Endothelial cell of umbilical vein (primary cell): ENCODE measurements at regions not wholly inside any gene's neighbourhood (a gene's known extent, or its start where the extent isn't known, plus 50 kb on each side); places are given as distances from the start of the nearest gene placed in this dataset.

Experiments used
- BruUV-seq: library from RNA; stranded (reverse); fragments of 400-500 nt; replicated peaks from 2 replicates; lab custom pipeline; 2021; lab: Mats Ljungman, UMichigan
- CTCF ChIA-PET: fragments of 300-600, 350-600 bp; sonication (Branson Sonifier 250); formaldehyde crosslinking; loops from one replicate; lab custom pipeline; 2021; ENCODE audit warnings: antibody characterized with exemption, inconsistent platforms; lab: Charles Lee
- POLR2A ChIA-PET: fragments of 300-600, 350-600 bp; sonication (Branson Sonifier 250); formaldehyde crosslinking; loops from one replicate; lab custom pipeline; 2021; ENCODE audit warnings: antibody characterized with exemption, inconsistent platforms; lab: Charles Lee
- DNase-seq: peaks from one replicate; pipeline ENCODE4 v3.0.0-alpha.2; 2011; ENCODE audit warnings: low read depth, low spot score
- FAIRE-seq: peaks from 2 replicates; lab custom pipeline; 2011; peaks lifted over from hg19 to GRCh38; lab: Jason Lieb, UNC
- H2AFZ ChIP-seq: 2 replicates; pipeline ENCODE4 v1.6.0; 2012; ENCODE audit warnings: low read depth, low read length, control low read depth, inconsistent platforms
- H3K27ac ChIP-seq: 2 replicates; pipeline ENCODE4 v1.5.1; 2011; ENCODE audit warnings: low read depth, mild to moderate bottlenecking, control low read depth, low read length, moderate library complexity; ENCODE audit not compliant: insufficient read depth
- H3K27me3 ChIP-seq, 2 experiments: 2 replicates each; pipeline versions ENCODE4 v1.6.0 to v1.6.1; 2011; ENCODE audit warnings: low read length in 2 of 2, mixed read lengths in 1 of 2; ENCODE audit not compliant: control insufficient read depth in 2 of 2, insufficient read depth in 2 of 2
- H3K36me3 ChIP-seq, 2 experiments: 2 replicates in 1 of 2; 3 replicates in 1 of 2; pipeline ENCODE4 v1.5.1; 2011; ENCODE audit warnings: low read length in 2 of 2, mild to moderate bottlenecking in 1 of 2, moderate library complexity in 1 of 2; ENCODE audit not compliant: control insufficient read depth in 2 of 2, insufficient read depth in 2 of 2; ENCODE audit errors: extremely low read depth in 1 of 2
- H3K4me1 ChIP-seq: 3 replicates; pipeline ENCODE4 v1.5.1; 2011; ENCODE audit warnings: mild to moderate bottlenecking, low read length; ENCODE audit not compliant: control insufficient read depth, insufficient read depth; ENCODE audit errors: extremely low read depth
- H3K4me2 ChIP-seq: 2 replicates; pipeline ENCODE4 v1.6.1; 2011; ENCODE audit warnings: low read length, control low read depth, mixed read lengths; ENCODE audit not compliant: insufficient read depth
- H3K4me3 ChIP-seq, 3 experiments: fragments of 200-600 bp in 1 of 3; sonication (generic), shearing (Covaris generic) in 1 of 3; replicated peaks in 1 of 3; 2 replicates each; pipeline ENCODE4 v1.5.1; 2011 to 2016; ENCODE audit warnings: control low read depth in 3 of 3, low read length in 3 of 3, mild to moderate bottlenecking in 2 of 3, inconsistent platforms in 1 of 3, low read depth in 1 of 3, moderate library complexity in 1 of 3; ENCODE audit not compliant: insufficient read depth in 1 of 3
- H3K79me2 ChIP-seq: 2 replicates; pipeline ENCODE4 v1.6.0; 2012; ENCODE audit warnings: low read length, inconsistent platforms; ENCODE audit not compliant: control insufficient read depth, insufficient read depth
- H3K9ac ChIP-seq: replicated peaks from 2 replicates; pipeline ENCODE3; 2011; ENCODE audit warnings: low read length, control low read depth; ENCODE audit not compliant: insufficient read depth; ENCODE audit errors: extremely low read depth
- H3K9me1 ChIP-seq: replicated peaks from 3 replicates; pipeline ENCODE4 v1.6.0; 2011; ENCODE audit warnings: mild to moderate bottlenecking, low read length; ENCODE audit not compliant: control insufficient read depth, insufficient read depth; ENCODE audit errors: extremely low read depth
- H3K9me3 ChIP-seq: replicated peaks from 2 replicates; pipeline ENCODE4 v1.5.1; 2012; ENCODE audit warnings: low read length, inconsistent platforms; ENCODE audit not compliant: control insufficient read depth, insufficient read depth
- H4K20me1 ChIP-seq: replicated peaks from 2 replicates; pipeline ENCODE3; 2011; ENCODE audit warnings: mild to moderate bottlenecking, low read length; ENCODE audit not compliant: control insufficient read depth, insufficient read depth; ENCODE audit errors: extremely low read depth
- CTCF ChIP-seq, 2 donors: IDR thresholded peaks; 1 replicate in 1 of 2; 2 replicates in 1 of 2; pipeline ENCODE4 v1.5.1; 2011; ENCODE audit warnings: low read length in 2 of 2, mild to moderate bottlenecking in 2 of 2, moderate library complexity in 2 of 2, control low read depth in 1 of 2, inconsistent platforms in 1 of 2, low read depth in 1 of 2; ENCODE audit not compliant: insufficient read depth in 1 of 2; ENCODE audit errors: extremely low read depth in 1 of 2
- EZH2 ChIP-seq: IDR thresholded peaks from 2 replicates; pipeline ENCODE4 v1.6.1; 2012; ENCODE audit warnings: borderline replicate concordance, low read depth, mild to moderate bottlenecking, moderate library complexity, low read length, inconsistent platforms; ENCODE audit not compliant: severe bottlenecking
- FOS ChIP-seq: IDR thresholded peaks from 2 replicates; pipeline ENCODE4 v1.6.1; 2011; ENCODE audit warnings: mild to moderate bottlenecking, low read length, moderate library complexity, borderline replicate concordance; ENCODE audit not compliant: insufficient read depth
- GATA2 ChIP-seq: IDR thresholded peaks from 2 replicates; pipeline ENCODE4 v1.7.0; 2011; ENCODE audit warnings: low read depth, mild to moderate bottlenecking, moderate library complexity, mixed read lengths, low read length; ENCODE audit not compliant: insufficient read length, insufficient read depth
- JUN ChIP-seq: IDR thresholded peaks from 2 replicates; pipeline ENCODE4 v1.6.1; 2011; ENCODE audit warnings: borderline replicate concordance, low read depth; ENCODE audit not compliant: insufficient read length, insufficient read depth
- MAX ChIP-seq: IDR thresholded peaks from 2 replicates; pipeline ENCODE4 v1.6.1; 2011; ENCODE audit not compliant: insufficient read depth, insufficient read length
- MYC ChIP-seq: IDR thresholded peaks from one replicate; pipeline ENCODE4 v1.6.1; 2011; ENCODE audit warnings: mild to moderate bottlenecking, low read depth, low read length
- POLR2A ChIP-seq: IDR thresholded peaks from 2 replicates; pipeline ENCODE4 v1.6.1; 2012; ENCODE audit warnings: low read depth, mild to moderate bottlenecking, control low read depth, low read length
- POLR2AphosphoS5 ChIP-seq: IDR thresholded peaks from 2 replicates; pipeline ENCODE4 v1.6.1; 2012; ENCODE audit warnings: low read depth, mild to moderate bottlenecking, control low read depth, low read length, moderate library complexity; ENCODE audit not compliant: insufficient read depth
- dilution Hi-C: fragments of 300-500 bp; cut with MboI; formaldehyde crosslinking; loops from one replicate; pipeline ENCODE4 v1.15.0; 2019; ENCODE audit warnings: low sequenced_read_pairs; ENCODE audit not compliant: extremely low pct_ligation_motif_present
- intact Hi-C: fragments of 100-400 bp; cut with micrococcal nuclease; formaldehyde crosslinking; loops from one replicate; pipeline ENCODE4 v1.10.0; 2022

- Histone ChIP-seq H3K4me1 (no peaks in the 10 kb centered on the region), H3K4me2 (no peak overlapping the region), H3K9ac (no peak overlapping the region), H3K27ac (no peak overlapping the region), H3K9me1 (no peaks in the 10 kb centered on the region), H4K20me1 (no peaks in the 10 kb centered on the region), H3K27me3 (peaks cover 0 to 3% of the 10 kb centered on the region in 2 experiments), H3K9me3 (no peaks in the 10 kb centered on the region), H2AFZ (no peak overlapping the region), H3K36me3 (no peaks in the 10 kb centered on the region), H3K79me2 (no peaks in the 10 kb centered on the region), H3K4me3 (no peak overlapping the region)
- intact Hi-C loops: no loop called here
- FAIRE-seq (no peak), DNase-seq (no peak)
- POLR2A ChIA-PET: no interaction called here
- dilution Hi-C loops: no loop called here
- CTCF ChIA-PET: no interaction called here
- no TSS peak for BruUV-seq
- TF ChIP-seq GATA2 (no peak), POLR2AphosphoS5 (no peak), JUN (no peak), MYC (no peak), EZH2 (no peak), CTCF (IDR thresholded peaks at IDR 0.05; ENCODE audit: extremely low read depth in 1 of 2, insufficient read depth in 1 of 2, low read depth in 1 of 2, low read length in 2 of 2) (no peak), POLR2A (no peak), FOS (no peak), MAX (no peak)
These were observed 57.7 kb upstream of the HIVEP2 start for GRCh38 chr6:143002686-143003085.
